DOHH2 (cell line): ENCODE measurements at regions not wholly inside any gene's neighbourhood (a gene's known extent, or its start where the extent isn't known, plus 50 kb on each side); places are given as distances from the start of the nearest gene placed in this dataset.

Experiments
- CTCF ChIP-seq: fragments of 200-600 bp; sonication (generic); IDR thresholded peaks from one replicate; pipeline ENCODE4 v1.5.1; 2014; ENCODE audit warnings: antibody characterized with exemption, mild to moderate bottlenecking, low read depth, low read length; ENCODE audit not compliant: poor library complexity, severe bottlenecking
- EZH2phosphoT487 ChIP-seq: fragments of 200-600 bp; sonication (generic); IDR thresholded peaks from 2 replicates; pipeline ENCODE4 v1.6.1; 2017; ENCODE audit warnings: borderline replicate concordance, mild to moderate bottlenecking, antibody characterized with exemption, low read length, moderate library complexity, mixed read lengths

DNA sequence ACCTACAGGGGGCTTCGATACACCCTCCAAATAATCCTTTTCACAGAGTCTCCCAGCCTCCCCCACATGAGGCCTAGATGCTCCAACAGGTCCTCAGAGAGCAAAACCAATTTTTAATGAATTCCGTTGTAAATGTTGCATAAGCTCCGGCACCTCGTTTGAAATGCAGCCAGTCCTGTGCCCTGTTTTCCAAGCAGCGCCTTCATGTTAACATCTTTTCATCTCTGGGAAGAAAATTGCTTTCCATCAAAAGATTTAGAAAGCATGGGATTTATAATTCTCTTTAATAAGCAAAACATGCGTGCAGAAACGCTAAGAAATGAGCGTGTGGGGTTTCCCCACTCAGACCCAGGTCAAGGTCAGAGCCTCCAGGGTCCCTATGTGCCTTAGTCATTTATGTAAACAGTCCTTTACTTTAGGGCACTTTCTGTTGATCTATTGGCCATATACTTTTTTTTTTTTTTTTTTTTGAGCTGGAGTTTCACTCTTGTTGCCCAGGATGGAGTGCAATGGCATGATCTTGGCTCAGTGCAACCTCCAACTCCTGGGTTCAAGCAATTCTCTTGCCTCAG is 177.5 kb upstream of the S1PR3 start:
- TF ChIP-seq CTCF: no peak
- TF ChIP-seq EZH2phosphoT487: no peak
